ENCODE measurements at regions not wholly inside any gene's neighbourhood (a gene's known extent, or its start where the extent isn't known, plus 50 kb on each side); places are given as distances from the start of the nearest gene placed in this dataset.
"Not testable (repeated sequence)": the region's sequence is repeated elsewhere in the genome, so short reads cannot be mapped to it uniquely, and the experiment has no call there.

- Histone ChIP-seq H3K4me3 (peak overlapping the region in 3 of 4 donors; percentile 11 to 31 (median 27)), H3K9me3 (no peaks in the 10 kb centered on the region), H3K27ac (no peak overlapping the region), H3K4me1 (no peaks in the 10 kb centered on the region), H3K27me3 (no peaks in the 10 kb centered on the region), H3K36me3 (no peaks in the 10 kb centered on the region)
- 31 to 45% methylated on average over 8 of the region's 8 CpGs for WGBS, 2 donors
- TF ChIP-seq POLR2A (IDR thresholded peaks at IDR 0.05) (no peak), CTCF (IDR thresholded peaks at IDR 0.05) (no peak)
- no peak for DNase-seq
- ATAC-seq (ENCODE audit: low FRiP score in 2 of 2) = peak in 1 of 2 donors; percentile 63
These were observed 1178.6 kb downstream of the MRPL39 start for GRCh38 chr21:24428591-24429199.

DNA sequence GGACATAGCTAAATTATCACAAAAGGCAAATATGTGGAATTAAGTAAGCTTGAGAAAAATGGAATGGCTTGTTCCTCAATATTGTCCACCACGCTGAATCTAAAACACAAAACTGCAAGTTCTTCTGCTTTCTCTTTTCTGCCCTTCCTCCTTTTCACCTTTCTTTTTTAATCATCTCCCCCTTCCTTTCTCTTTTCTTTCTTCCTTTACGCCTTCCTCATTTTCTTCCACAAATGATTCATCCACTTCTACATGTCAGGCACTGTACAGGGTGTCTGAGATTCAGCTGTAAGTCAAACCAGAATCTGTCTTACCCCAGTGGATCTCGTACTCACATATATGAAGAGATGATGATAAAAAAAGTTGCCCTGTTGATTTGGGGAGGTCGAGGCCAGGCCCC, 1182.5 kb downstream of the MRPL39 start:
- H3K4me1 ChIP-seq = no peaks in the 10 kb centered on the region
- peak in 1 of 2 donors; percentile 17 for ATAC-seq (ENCODE audit: low FRiP score in 2 of 2)
- WGBS, 2 donors = 61 to 68% methylated on average over 4 of the region's 4 CpGs
- H3K27me3 ChIP-seq = no peaks in the 10 kb centered on the region
- no peak overlapping the region for H3K4me3 ChIP-seq
- TF ChIP-seq POLR2A (IDR thresholded peaks at IDR 0.05) (no peak), POLR2AphosphoS5 (IDR thresholded peaks at IDR 0.05) (no peak), EP300 (IDR thresholded peaks at IDR 0.05) (no peak), CTCF (IDR thresholded peaks at IDR 0.05) (no peak)
- no peak overlapping the region for H3K27ac ChIP-seq
- DNase-seq = no peak
- peaks cover 0 to 4% (median 4%) of the 10 kb centered on the region in 4 donors for H3K9me3 ChIP-seq
- H3K36me3 ChIP-seq = no peaks in the 10 kb centered on the region

DNA sequence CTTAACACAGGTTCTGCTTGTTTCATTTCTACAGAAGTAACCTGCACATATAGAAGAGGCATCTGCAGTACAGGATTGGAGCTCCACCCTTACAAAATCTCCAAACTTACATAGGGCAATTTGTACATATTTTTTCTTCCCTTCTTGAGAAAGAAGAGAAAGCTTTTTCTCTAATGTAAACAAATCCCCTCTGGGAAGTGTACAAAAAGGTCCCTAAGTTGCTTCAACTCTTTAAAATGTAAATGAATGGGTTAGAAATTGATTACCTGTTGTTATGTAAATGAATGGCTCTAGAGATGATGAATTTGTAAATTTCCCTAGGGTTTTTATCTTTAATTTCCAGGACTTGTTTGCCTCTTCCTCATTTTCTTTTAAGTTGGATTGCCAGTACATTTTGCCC, 1183.7 kb downstream of the MRPL39 start:
- no peak overlapping the region for H3K4me3 ChIP-seq
- no peaks in the 10 kb centered on the region for H3K36me3 ChIP-seq
- TF ChIP-seq CTCF (IDR thresholded peaks at IDR 0.05) (no peak), POLR2AphosphoS5 (IDR thresholded peaks at IDR 0.05) (no peak), POLR2A (IDR thresholded peaks at IDR 0.05) (no peak), EP300 (IDR thresholded peaks at IDR 0.05) (no peak)
- DNase-seq = no peak
- H3K27ac ChIP-seq = no peak overlapping the region
- H3K27me3 ChIP-seq = no peaks in the 10 kb centered on the region
- peaks cover 0 to 16% (median 12%) of the 10 kb centered on the region in 4 donors for H3K9me3 ChIP-seq
- ATAC-seq (ENCODE audit: low FRiP score in 2 of 2) = no peak
- no peaks in the 10 kb centered on the region for H3K4me1 ChIP-seq

GRCh38 chr21:24420689-24421088, 1186.6 kb downstream of the MRPL39 start:
- ATAC-seq (ENCODE audit: low FRiP score in 2 of 2) (no peak), DNase-seq (no peak)
- peaks cover 0 to 17% (median 12%) of the 10 kb centered on the region in 4 donors for H3K9me3 ChIP-seq
- H3K27ac ChIP-seq = no peak overlapping the region
- H3K27me3 ChIP-seq = no peaks in the 10 kb centered on the region
- TF ChIP-seq EP300 (IDR thresholded peaks at IDR 0.05) = no peak
- H3K4me1 ChIP-seq = no peaks in the 10 kb centered on the region
- no peak overlapping the region for H3K4me3 ChIP-seq
- 19 to 40% methylated on average over 1 of the region's 1 CpG for WGBS, 2 donors
- no peaks in the 10 kb centered on the region for H3K36me3 ChIP-seq

DNA sequence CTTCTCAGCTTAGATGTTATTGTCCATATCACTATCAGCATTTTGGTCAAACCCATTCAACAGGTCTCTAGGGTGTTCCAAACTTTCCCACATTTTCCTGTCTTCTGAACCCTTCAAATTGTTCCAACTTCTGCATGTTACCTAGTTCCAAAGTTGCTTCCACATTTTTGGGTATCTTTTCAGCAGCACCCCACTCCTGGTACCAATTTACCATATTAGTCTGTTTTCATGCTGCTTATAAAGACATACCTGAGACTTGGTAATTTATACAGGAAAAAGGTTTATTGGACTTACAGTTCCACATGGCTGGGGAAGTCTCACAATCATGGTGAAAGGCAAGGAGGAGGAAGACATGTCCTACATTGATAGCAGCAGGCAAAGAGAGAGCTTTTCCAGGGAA, 1187.6 kb downstream of the MRPL39 start:
- DNase-seq = not testable (repeated sequence)

DNA sequence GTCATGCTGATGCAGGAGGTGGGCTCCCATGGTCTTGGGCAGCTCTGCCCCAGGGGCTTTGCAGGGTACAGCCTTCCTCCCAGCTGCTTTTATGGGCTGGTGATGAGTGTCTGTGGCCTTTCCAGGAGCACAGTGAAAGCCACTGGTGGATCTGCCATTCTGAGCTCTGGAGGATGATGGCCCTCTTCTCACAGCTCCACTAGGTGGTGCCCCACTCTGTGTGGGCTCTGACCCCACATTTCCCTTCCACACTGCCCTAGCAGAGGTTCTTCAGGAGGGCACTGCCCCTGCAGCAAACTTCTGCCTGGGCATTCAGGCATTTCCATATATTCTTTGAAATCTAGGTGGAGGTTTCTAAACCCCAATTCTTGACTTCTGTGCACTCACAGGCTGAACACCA, 1188.6 kb downstream of the MRPL39 start:
- H3K27ac ChIP-seq = no peak overlapping the region

More for the DNA sequence above, 1187.6 kb downstream of the MRPL39 start:
- not testable (repeated sequence) for H3K27ac ChIP-seq; H3K4me3 ChIP-seq; ATAC-seq (ENCODE audit: low FRiP score in 2 of 2); H3K4me1 ChIP-seq; H3K36me3 ChIP-seq; H3K27me3 ChIP-seq
- H3K9me3 ChIP-seq = peaks cover 0 to 17% (median 12%) of the 10 kb centered on the region in 4 donors

More for the DNA sequence above, 1188.6 kb downstream of the MRPL39 start:
- no peaks in the 10 kb centered on the region for H3K4me1 ChIP-seq
- H3K27me3 ChIP-seq = no peaks in the 10 kb centered on the region
- H3K4me3 ChIP-seq = no peak overlapping the region
- H3K9me3 ChIP-seq = peaks cover 0 to 17% (median 12%) of the 10 kb centered on the region in 4 donors
- TF ChIP-seq CTCF (IDR thresholded peaks at IDR 0.05) (no peak), POLR2A (IDR thresholded peaks at IDR 0.05) (no peak), POLR2AphosphoS5 (IDR thresholded peaks at IDR 0.05) (no peak), EP300 (IDR thresholded peaks at IDR 0.05) (no peak)
- no peak for DNase-seq
- no peaks in the 10 kb centered on the region for H3K36me3 ChIP-seq
- ATAC-seq (ENCODE audit: low FRiP score in 2 of 2) = no peak
